ENCODE measurements at regions not wholly inside any gene's neighbourhood (a gene's known extent, or its start where the extent isn't known, plus 50 kb on each side); places are given as distances from the start of the nearest gene placed in this dataset.

DNA sequence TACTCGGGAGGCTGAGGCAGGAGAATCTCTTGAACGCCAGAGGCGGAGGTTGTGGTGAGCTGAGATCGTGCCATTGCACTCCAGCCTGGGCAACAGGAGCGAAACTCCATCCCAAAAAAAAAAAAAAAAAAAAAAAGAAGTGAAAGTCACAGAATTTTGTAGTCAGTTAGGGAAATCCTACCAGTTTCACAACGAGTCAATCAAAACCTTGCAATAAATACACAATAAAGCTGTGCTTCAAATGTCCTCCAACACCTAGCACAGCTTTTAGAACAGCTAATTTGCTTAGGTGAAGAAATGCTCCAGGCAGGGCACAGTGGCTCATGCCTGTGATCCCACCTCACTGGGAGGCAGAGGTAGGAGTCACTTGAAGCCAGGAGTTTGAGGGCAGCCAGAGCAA, 112.8 kb upstream of the ATF7IP start:
- no peak for DNase-seq (ENCODE audit: low read depth in 3 of 3, low spot score in 2 of 3)

GRCh38 chr12:14253496-14253895, 112.0 kb upstream of the ATF7IP start:
- no peak for DNase-seq (ENCODE audit: low read depth in 3 of 3, low spot score in 2 of 3)

GRCh38 chr12:14254781-14255180, 110.7 kb upstream of the ATF7IP start:
- no peak for DNase-seq (ENCODE audit: low read depth in 3 of 3, low spot score in 2 of 3)

DNA sequence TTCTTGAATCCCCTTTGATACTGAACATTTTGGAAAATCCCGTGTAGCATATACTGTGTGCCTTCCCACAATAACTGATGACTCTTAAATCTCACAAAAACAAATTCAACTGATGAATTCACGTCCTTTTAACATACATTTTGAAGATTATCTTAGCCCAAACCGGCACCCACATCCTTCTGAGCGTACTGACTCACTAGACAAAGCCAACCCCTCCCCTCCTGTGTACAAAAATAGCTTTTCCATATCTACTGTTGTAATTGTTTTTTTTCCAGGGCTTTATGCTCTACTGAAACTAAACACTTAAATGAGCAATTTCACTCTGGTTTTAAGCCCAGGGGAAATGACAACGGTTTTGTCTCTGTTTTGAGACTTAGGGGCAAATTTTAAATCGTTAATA, 109.4 kb upstream of the ATF7IP start:
- no peak for DNase-seq (ENCODE audit: low read depth in 3 of 3, low spot score in 2 of 3)

DNA sequence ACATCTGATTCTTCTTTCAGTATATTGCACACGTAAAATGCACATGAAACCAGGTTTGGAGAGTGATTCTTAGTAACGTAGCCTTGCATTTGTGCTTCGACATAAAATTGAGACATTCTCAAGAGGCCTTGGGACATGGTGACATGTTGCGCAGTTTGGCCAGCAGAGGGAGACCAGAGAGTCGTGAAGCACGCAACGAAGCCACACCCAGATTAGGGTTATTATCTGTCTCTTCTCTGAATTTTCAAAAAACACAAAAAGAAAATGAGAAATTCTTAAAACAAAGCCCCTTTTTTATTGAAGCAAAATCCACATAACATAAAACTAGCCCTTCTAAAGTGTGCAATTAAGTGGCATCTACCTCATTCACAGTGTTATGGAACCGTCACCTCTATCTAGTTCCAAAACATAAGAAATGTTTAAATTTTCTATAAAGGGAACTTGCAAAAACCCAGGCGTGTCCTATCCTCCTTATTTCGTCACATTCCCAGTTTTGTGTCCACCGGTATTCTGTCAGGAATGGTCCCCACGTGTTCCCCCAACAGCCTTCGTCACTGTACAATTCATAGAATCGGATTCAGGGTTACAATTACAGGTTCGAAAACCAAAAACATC, 108.8 kb upstream of the ATF7IP start:
- no peak for DNase-seq (ENCODE audit: low read depth in 3 of 3, low spot score in 2 of 3)

DNA sequence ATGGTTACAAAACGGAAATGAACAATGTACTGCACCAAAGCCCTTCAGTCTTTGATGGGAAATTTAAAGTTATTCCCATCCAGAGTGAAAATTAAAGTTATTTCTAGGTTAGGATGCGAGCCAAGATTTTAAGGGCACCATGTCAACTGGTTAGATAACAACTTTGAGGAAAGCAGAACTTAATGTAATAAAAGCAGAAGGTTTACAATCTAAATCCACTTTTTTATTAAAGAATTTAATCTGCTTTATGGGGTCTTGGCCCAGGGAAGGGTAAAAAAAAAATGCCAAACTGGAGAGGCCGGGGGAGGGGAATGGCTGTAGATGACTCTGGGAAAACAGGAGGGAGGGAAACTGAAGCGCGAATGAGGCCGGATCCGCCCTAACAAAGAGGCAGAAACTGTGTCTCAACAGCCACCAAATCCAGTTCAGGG, 108.2 kb upstream of the ATF7IP start:
- no peak for DNase-seq (ENCODE audit: low read depth in 3 of 3, low spot score in 2 of 3)

- peak; percentile 92 to 99 (median 96) for DNase-seq (ENCODE audit: low read depth in 3 of 3, low spot score in 2 of 3)
Measured at GRCh38 chr12:14257734-14258574, 107.5 kb upstream of the ATF7IP start.

DNA sequence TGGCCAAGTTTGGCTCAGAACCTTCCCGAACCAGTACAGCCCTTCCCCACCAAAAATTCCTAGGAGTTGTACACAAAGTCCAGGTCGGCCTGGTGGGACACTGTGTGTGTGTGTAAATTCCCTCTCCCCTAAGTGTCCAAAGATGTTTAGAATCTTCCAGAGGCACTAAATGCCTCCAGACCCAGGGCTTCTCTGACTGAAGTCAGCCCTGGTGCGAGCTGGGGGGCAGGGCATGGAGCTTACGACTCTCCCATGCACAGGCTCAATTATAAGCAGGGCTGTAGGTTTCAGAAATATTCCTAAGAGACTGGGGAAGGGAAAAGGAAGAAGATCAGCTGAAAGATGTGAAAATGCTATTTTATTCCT, 106.9 kb upstream of the ATF7IP start:
- no peak for DNase-seq (ENCODE audit: low read depth in 3 of 3, low spot score in 2 of 3)

- DNase-seq (ENCODE audit: low read depth in 3 of 3, low spot score in 2 of 3) = no peak
Measured at GRCh38 chr12:14259481-14260010, 105.9 kb upstream of the ATF7IP start.

GRCh38 chr12:14260011-14260993, 105.2 kb upstream of the ATF7IP start:
- DNase-seq (ENCODE audit: low read depth in 3 of 3, low spot score in 2 of 3) = peak in 1 of 3 donors; percentile 84

DNA sequence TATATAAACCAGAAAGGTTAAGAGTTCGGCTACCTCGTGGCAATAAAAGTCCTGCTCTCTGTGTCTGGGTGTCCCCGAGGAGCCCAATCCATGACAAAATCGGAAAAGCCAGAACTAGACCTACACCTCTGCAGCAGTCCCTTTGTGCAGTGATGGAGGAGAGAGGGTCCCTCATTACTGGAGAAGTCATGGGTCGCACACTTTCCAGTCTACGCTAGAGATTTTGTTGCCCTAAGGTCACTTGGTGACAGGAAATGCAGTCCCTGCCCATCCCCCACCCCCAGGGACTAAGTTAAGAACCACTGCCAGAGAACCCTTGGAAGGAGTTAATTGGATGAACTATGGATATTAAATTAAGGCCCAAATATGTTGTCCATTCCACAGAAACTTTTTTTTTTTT, 104.4 kb upstream of the ATF7IP start:
- DNase-seq (ENCODE audit: low read depth in 3 of 3, low spot score in 2 of 3) = no peak

DNA sequence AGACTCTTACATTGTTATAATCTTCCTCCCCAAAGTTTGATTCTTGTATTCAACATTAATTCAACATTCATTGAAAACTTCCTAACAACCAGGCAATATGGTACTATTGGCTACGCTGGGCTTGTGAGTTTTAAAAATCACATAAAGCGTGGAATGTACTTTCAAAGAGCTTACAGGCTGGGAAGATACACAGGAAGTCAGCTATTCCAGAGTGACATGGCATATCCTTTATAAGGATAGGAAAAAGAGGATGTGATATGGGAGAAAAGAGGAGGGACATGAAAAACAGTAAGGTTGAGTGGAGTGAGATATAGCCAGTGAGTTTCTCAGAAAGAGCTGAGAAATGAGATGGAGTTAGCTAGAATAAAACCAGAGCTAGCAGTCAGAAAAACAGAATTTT, 103.6 kb upstream of the ATF7IP start:
- no peak for DNase-seq (ENCODE audit: low read depth in 3 of 3, low spot score in 2 of 3)

GRCh38 chr12:14262771-14263511, 102.5 kb upstream of the ATF7IP start:
- DNase-seq (ENCODE audit: low read depth in 3 of 3, low spot score in 2 of 3) = no peak

DNA sequence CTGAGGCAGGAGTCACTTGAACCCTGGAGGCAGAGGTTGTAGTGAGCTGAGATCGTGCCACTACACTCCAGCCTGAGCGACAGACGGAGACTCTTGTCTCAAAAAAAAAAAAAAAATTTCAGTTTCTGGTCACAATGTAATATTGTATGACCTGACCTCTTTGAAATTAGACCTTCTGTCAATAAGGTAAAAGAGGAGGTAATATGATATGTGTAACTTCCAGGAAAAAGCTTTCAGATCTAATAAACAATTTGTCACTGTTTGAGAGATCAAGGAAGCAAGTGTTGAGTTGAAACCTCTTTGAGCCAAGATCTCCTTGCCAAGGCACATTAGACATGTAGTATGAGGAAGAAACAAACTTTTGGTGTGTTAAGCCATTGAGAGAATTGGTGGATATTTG, 101.7 kb upstream of the ATF7IP start:
- no peak for DNase-seq (ENCODE audit: low read depth in 3 of 3, low spot score in 2 of 3)

DNA sequence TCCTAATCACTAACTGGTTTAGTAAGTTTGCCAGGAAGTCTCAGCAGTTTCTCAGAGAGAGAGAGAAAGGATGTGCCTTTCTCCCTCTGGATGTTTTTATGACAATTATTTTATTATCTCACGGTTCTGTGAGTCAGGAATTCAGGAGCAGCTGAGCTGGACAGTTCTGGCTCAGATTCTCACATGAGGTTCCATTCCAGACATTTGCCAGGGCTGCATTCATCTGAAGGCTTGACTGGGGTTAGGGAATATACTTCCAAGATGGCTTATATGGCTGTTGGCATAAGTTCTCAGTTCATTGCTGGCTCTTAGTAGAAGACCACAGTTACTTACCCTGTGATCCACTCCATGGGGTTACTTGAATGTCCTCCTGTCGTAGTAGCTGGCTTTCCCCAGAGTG, 101.2 kb upstream of the ATF7IP start:
- DNase-seq (ENCODE audit: low read depth in 3 of 3, low spot score in 2 of 3) = no peak

- no peak for DNase-seq (ENCODE audit: low read depth in 3 of 3, low spot score in 2 of 3)
Measured at GRCh38 chr12:14264778-14265177, 100.7 kb upstream of the ATF7IP start.

GRCh38 chr12:14268120-14268515, 97.4 kb upstream of the ATF7IP start:
- DNase-seq (ENCODE audit: low read depth in 3 of 3, low spot score in 2 of 3) = no peak

DNA sequence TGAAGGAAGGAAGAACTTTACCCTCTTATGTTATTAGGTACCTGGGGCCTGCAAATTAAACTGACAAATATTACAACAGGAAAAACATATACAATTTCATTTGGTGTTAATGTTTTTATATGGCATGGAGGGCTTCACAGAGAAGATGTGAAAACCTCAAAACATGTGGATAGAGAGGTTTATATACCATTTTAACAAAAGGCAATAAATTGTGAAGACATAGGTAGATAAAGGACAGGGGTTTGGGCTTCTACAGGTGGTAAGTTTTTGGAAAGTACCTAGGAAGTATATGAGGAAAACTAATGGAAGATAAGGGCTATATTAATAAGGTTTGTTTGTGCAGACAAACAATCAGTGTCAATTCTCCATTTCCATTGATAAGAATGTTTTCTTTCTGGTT, 95.1 kb upstream of the ATF7IP start:
- no peak for DNase-seq (ENCODE audit: low read depth in 3 of 3, low spot score in 2 of 3)

DNA sequence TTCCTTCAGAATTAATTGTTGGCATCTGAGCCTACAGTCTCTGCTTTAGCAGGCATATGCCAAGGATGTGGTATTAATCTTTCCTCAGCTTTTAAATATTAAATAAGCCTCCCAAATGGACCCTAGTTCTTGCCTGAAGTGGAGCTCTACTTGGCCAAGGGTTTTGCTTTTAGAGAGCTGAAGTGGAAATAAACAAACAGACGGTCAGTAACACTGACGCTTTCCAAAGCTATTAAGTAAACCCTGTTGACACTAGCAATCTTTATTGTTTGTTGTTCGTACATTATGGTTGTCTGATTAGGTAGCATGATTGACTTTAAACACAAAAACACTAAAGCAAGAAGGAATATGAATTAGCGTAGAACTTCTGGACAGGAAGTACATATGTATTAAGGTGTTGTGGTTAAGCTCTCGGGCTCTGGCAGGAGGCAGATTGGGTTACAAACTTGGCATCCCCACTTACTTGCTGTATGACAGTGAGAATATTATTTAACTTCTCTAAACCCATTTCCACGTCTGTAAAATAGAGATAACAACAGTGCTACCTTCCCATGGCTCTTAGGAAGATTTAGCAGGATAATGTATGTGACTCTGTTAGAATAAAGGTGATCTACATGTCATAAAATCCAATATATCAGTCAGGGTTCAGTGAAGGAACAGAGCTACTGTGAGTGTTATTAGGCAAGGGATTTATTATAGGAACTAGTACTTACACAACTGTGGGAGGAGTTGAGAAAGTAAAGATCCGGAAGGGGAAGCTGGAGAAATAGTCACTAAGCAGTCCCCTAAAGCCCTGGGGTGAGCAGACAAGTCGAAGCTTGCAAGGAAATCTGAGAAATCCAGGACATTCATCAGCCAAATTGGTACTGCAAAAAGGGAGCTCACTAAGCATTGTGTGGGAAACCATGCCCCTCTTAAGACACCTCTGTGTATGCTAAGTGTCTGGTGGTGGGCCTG, 92.2 kb upstream of the ATF7IP start:
- DNase-seq (ENCODE audit: low read depth in 3 of 3, low spot score in 2 of 3) = no peak

Data from right renal cortex interstitium (tissue), 3 donors.